BJ (cell line): ENCODE measurements at regions not wholly inside any gene's neighbourhood (a gene's known extent, or its start where the extent isn't known, plus 50 kb on each side); places are given as distances from the start of the nearest gene placed in this dataset.
"Not testable (repeated sequence)": the region's sequence is repeated elsewhere in the genome, so short reads cannot be mapped to it uniquely, and the experiment has no call there.

ENCODE experiments used
- CTCF ChIA-PET: fragments of 350-600 bp; formaldehyde crosslinking; extraction: SDS; loops from one replicate; lab custom pipeline; 2021; ENCODE audit warnings: antibody characterized with exemption, inconsistent platforms; lab: Yijun Ruan, JAX
- POLR2A ChIA-PET: fragments of 300-600 bp; sonication (Branson Sonifier 250); formaldehyde crosslinking; extraction: SDS; loops from one replicate; lab custom pipeline; 2021; ENCODE audit warnings: antibody characterized with exemption; lab: Charles Lee
- DNase-seq: peaks from one replicate; pipeline ENCODE4 v3.0.0-alpha.2; 2011; ENCODE audit warnings: low read depth
- H3K27me3 ChIP-seq: 2 replicates; pipeline ENCODE4 v1.6.0; 2011; ENCODE audit warnings: low read length; ENCODE audit not compliant: control insufficient read depth, insufficient read depth
- H3K36me3 ChIP-seq: 2 replicates; pipeline ENCODE4 v1.5.1; 2011; ENCODE audit warnings: low read length; ENCODE audit not compliant: control insufficient read depth, insufficient read depth
- H3K4me3 ChIP-seq: 2 replicates; pipeline ENCODE4 v1.5.1; 2011; ENCODE audit warnings: low read depth, mild to moderate bottlenecking, control low read depth, low read length
- TF ChIP-seq, protein P1 (sequence below): IDR thresholded peaks from 2 replicates; pipeline ENCODE4 v1.5.1; 2011; ENCODE audit warnings: low read depth, mild to moderate bottlenecking, control low read depth, inconsistent platforms, low read length, moderate library complexity; ENCODE audit not compliant: insufficient read depth

DNA sequence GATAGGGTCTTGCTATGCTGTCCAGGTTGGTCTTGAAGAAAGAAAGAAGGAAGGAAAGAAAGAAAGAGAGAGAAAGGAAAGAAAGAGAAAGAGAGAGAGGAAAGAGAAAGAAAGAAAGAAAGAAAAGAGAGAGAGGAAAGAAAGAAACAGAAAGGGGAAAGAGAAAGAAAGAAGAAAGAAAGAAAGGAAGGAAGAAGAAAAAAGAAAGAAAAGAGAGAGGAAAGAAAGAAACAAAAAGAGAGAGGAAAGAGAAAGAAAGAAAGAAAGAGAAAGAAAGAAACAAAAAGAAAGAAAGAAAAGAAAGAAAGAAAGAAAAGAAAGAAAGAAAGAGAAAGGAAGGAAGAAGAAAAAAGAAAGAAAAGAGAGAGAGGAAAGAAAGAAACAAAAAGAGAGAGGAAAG lies 95.8 kb upstream of the SHOX start:
- DNase-seq, result no peak
- no peaks in the 10 kb centered on the region for H3K36me3 ChIP-seq
- no peaks in the 10 kb centered on the region for H3K27me3 ChIP-seq
- no peak overlapping the region for H3K4me3 ChIP-seq
- ChIA-PET CTCF (no interaction called here), POLR2A (no interaction called here)
- TF ChIP-seq, protein P1, sequence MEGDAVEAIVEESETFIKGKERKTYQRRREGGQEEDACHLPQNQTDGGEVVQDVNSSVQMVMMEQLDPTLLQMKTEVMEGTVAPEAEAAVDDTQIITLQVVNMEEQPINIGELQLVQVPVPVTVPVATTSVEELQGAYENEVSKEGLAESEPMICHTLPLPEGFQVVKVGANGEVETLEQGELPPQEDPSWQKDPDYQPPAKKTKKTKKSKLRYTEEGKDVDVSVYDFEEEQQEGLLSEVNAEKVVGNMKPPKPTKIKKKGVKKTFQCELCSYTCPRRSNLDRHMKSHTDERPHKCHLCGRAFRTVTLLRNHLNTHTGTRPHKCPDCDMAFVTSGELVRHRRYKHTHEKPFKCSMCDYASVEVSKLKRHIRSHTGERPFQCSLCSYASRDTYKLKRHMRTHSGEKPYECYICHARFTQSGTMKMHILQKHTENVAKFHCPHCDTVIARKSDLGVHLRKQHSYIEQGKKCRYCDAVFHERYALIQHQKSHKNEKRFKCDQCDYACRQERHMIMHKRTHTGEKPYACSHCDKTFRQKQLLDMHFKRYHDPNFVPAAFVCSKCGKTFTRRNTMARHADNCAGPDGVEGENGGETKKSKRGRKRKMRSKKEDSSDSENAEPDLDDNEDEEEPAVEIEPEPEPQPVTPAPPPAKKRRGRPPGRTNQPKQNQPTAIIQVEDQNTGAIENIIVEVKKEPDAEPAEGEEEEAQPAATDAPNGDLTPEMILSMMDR, result no peak

DNA sequence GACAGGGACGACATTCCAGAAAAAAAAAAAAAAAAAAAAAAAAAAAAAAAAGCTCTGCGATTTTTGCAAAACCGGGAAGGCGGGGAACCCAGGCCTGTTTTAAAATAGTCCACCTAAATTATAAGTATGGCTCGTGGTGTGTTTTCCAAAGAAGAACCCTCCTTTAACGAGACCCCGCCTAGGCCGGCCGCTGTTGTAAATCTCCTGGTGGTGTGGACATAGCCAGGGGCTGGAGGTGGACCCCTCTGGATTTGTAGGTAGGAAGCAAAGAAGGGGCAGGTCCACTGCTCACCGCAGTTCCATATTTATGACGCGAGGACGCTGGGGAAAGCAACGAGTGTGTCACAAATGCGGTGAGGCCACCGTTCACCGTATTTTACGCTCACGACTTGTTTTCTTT lies 94.0 kb upstream of the SHOX start:
- ChIA-PET CTCF (no interaction called here), POLR2A (no interaction called here)
- Histone ChIP-seq H3K27me3 (no peaks in the 10 kb centered on the region), H3K4me3 (no peak overlapping the region), H3K36me3 (no peaks in the 10 kb centered on the region)
- no peak for DNase-seq
- TF ChIP-seq, protein P1, result no peak

DNA sequence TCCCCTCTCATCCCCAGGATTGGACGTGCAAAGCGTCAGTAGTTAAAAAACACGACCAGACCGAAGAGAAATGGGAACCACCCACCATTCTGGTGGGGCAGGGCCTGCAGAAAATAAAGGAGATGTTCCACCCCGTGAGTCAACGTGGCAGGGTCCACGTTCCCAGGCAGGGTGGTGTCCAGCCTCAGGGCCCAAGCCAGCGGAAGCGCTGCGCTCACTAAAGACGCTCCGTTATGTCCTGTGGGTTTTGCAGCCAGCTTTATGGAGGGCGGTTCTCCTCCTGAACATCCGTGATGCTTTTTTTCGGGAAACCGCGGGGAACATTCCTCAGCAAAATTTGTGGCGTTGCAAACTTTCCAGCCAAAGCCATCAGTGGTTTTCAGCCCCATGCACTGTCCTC lies 93.4 kb upstream of the SHOX start:
- TF ChIP-seq, protein P1, result no peak

DNA sequence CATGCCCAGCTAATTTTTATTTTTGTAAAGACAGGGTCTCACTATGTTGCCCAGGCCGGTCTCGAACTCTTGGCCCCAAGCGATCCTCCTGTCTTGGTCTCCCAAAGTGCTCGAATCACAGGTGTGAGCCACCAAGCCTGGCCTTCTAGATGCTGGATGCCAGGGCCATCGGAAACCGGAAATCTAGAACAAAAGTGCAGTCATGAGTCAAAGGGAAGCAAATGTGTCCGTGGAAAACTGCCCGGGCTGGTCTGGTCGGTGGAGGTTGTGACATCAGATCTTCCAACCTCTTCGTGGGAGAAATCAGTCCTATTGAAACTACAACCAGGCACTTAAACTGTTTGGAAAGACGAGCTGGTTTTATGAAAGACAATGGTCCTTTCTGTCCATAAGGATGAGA lies 92.3 kb upstream of the SHOX start:
- Histone ChIP-seq H3K36me3 (no peaks in the 10 kb centered on the region), H3K27me3 (no peaks in the 10 kb centered on the region), H3K4me3 (no peak overlapping the region)
- TF ChIP-seq, protein P1, result no peak
- POLR2A ChIA-PET, result no interaction called here
- CTCF ChIA-PET, result no interaction called here
- DNase-seq, result no peak

More for the DNA sequence above, 93.4 kb upstream of the SHOX start:
- ChIA-PET CTCF (no interaction called here), POLR2A (no interaction called here)
- DNase-seq, result no peak
- Histone ChIP-seq H3K36me3 (no peaks in the 10 kb centered on the region), H3K4me3 (no peak overlapping the region), H3K27me3 (no peaks in the 10 kb centered on the region)

DNA sequence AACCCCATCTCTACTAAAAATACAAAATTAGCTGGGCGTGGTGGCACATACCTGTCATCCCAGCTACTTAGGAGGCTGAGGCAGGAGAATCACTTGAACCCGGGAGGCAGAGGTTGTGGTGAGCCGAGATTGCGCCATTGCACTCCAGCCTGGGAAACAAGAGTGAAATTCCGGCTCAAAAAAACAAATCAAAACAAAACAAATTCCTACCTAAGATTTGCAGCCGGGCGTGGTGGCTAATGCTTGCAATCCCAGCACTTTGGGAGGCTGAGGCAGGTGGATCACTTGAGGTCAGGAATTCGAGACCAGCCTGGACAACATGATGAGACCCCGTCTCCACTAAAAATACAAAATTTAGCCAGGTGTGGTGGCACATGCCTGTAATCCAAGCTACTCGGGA lies 89.6 kb upstream of the SHOX start:
- H3K36me3 ChIP-seq, POLR2A ChIA-PET, CTCF ChIA-PET: not testable (repeated sequence)

DNA sequence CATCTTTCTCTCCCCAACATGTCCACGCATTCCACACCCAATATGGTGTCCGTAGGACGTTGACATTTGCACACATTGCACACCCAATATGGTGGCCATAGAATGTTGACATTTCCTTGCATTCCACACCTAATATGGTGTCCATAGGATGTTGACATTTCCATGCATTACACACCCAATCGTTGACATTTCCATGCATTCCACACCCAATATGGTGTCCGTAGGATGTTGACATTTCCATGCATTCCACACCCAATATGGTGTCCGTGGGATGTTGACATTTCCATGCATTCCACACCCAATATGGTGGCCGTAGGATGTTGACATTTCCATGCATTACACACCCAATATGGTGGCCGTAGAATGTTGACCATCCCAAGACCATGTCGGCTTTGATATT lies 88.4 kb upstream of the SHOX start:
- Histone ChIP-seq H3K36me3 (no peaks in the 10 kb centered on the region), H3K4me3 (no peak overlapping the region), H3K27me3 (no peaks in the 10 kb centered on the region)
- ChIA-PET CTCF (no interaction called here), POLR2A (no interaction called here)
- TF ChIP-seq, protein P1, result no peak
- DNase-seq, result no peak

More for the DNA sequence above, 89.6 kb upstream of the SHOX start:
- not testable (repeated sequence) for H3K27me3 ChIP-seq, DNase-seq, H3K4me3 ChIP-seq
